GM12874 (cell line): ENCODE measurements at regions not wholly inside any gene's neighbourhood (a gene's known extent, or its start where the extent isn't known, plus 50 kb on each side); places are given as distances from the start of the nearest gene placed in this dataset.

Experiments
- TF ChIP-seq, protein P1 (sequence below): IDR thresholded peaks from 2 replicates; pipeline ENCODE4 v1.5.1; 2011; ENCODE audit warnings: low read depth, mild to moderate bottlenecking, control low read depth, low read length, moderate library complexity; ENCODE audit not compliant: insufficient read depth

DNA sequence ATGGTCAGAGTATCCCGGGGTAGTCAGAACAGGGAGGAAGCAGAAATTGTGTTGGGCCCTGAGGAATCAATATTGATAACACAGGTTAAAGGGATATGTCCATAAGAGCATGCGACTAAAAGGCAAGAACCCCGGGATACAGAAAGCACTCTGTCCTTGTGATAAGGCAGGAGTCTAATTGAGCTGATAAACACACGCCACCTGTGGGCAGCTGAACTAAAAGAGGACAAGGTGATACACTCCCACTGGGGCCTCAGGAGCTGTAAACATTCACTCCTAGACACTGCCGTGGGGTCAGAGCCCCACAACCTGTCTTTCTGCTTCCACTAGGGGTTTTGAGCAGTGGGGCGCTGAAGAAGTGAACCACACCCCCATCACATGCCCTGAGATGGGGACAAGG lies 144.7 kb upstream of the MPDZ start:
- TF ChIP-seq, protein P1, sequence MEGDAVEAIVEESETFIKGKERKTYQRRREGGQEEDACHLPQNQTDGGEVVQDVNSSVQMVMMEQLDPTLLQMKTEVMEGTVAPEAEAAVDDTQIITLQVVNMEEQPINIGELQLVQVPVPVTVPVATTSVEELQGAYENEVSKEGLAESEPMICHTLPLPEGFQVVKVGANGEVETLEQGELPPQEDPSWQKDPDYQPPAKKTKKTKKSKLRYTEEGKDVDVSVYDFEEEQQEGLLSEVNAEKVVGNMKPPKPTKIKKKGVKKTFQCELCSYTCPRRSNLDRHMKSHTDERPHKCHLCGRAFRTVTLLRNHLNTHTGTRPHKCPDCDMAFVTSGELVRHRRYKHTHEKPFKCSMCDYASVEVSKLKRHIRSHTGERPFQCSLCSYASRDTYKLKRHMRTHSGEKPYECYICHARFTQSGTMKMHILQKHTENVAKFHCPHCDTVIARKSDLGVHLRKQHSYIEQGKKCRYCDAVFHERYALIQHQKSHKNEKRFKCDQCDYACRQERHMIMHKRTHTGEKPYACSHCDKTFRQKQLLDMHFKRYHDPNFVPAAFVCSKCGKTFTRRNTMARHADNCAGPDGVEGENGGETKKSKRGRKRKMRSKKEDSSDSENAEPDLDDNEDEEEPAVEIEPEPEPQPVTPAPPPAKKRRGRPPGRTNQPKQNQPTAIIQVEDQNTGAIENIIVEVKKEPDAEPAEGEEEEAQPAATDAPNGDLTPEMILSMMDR = no peak

DNA sequence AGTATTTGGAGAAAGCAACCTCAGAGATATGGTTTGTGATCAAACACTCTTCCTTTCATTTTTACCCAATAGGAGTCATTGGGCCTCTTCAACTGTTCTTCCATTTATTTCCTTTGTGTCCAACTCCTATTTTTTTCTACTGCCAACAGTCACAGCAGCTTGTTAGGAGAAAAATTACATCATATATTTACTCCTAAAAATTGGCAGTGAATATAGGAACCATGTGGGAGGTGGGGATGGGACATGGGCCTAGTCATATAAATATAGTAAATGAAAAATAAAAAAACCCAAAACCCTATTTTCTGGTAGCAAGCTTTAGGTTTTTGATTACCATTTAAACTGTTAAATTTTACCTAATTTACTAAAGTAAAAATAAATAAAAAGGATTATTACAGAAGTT lies 134.9 kb upstream of the MPDZ start:
- TF ChIP-seq, protein P1 = no peak

GRCh38 chr9:13412331-13412730 lies 132.8 kb upstream of the MPDZ start:
- TF ChIP-seq, protein P1 = no peak

DNA sequence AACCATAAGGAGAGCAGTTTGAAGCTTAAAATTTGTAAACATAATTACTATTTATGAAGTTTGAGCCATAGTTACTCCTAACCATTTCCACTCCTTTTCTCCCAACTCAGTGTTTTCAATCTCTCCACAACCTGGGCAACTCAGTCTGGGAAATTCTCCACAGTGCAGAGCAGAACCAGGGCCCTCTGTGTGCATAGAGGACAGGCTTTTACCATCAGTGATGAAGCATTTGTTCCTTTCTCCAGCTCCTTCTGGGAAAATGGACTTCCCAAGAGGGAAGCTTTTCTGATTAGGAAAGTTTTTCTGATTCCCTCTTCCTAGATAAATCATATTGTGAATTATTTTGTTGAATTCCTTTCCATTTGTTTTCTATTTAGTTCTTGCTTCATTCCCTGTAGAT lies 132.3 kb upstream of the MPDZ start:
- TF ChIP-seq, protein P1 = no peak

GRCh38 chr9:13410566-13411031 lies 131.1 kb upstream of the MPDZ start:
- TF ChIP-seq, protein P1 = no peak

DNA sequence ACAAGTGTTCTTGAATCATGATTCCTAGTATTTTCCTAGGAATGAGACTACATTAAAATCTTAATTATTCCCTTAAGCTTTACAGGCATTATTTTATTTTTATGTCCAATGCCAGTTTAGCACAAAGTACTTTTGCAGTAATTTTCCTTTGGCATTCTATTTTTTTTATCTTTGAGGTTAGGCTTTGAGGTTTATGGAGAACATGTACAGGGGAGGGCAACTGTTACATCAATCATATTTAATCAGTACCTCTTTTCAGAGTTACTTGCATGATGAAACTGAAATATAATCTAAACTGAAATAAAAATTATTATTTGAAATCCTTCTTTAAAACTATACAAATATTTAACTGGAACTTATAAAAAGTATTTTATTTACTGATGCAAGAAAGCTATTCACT lies 118.2 kb upstream of the MPDZ start:
- TF ChIP-seq, protein P1 = no peak

DNA sequence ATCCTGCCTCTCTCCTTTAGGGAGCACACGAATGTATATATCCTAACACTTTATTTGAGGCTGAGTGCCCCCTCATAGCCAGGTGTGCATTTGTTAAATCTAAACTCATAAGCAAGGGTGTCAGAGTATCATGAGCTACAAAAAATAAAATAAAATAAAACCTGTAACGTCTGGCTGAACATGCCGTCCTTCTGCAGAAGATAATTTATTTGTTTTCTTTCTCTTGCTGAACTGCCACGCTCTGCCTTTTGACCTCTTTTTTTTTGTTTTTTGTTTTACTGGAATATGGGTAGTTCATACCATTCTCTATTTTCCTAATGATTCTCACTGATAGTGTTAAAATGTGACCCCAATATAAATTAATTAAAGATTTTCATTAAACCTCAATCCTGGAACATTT lies 117.7 kb upstream of the MPDZ start:
- TF ChIP-seq, protein P1 = no peak

GRCh38 chr9:13396418-13396817 lies 116.9 kb upstream of the MPDZ start:
- TF ChIP-seq, protein P1 = no peak
